ENCODE measurements at regions not wholly inside any gene's neighbourhood (a gene's known extent, or its start where the extent isn't known, plus 50 kb on each side); places are given as distances from the start of the nearest gene placed in this dataset.

- H3K27ac ChIP-seq = no peak overlapping the region
- TF ChIP-seq Cebpa-rat (IDR thresholded peaks at IDR 0.05) = no peak
- no peak overlapping the region for H3K9ac ChIP-seq
- peaks cover 6% of the 10 kb centered on the region; the same call in 1 of the 2 replicates for H3K9me3 ChIP-seq
- H3K36me3 ChIP-seq = no peaks in the 10 kb centered on the region
- H3K27me3 ChIP-seq = no peaks in the 10 kb centered on the region
- no peak overlapping the region for H3K4me2 ChIP-seq
- no peaks in the 10 kb centered on the region for H4K20me1 ChIP-seq
- H3K4me3 ChIP-seq = no peak overlapping the region
- H3K4me1 ChIP-seq = peaks cover 19% of the 10 kb centered on the region
Observed at GRCh38 chr7:98679741-98680140, 62.7 kb downstream of the NPTX2 start.

- Histone ChIP-seq H3K9ac (peak overlapping the region; percentile 9; the same call in 1 of the 2 replicates), H3K4me3 (no peak overlapping the region), H3K36me3 (no peaks in the 10 kb centered on the region), H3K27me3 (no peaks in the 10 kb centered on the region), H3K4me1 (peaks cover 19% of the 10 kb centered on the region), H3K4me2 (peak overlapping the region; percentile 77), H3K9me3 (peaks cover 16% of the 10 kb centered on the region), H3K27ac (0 out of 2 replicates have a peak overlapping the region, but pooled peaks have one; percentile 28), H4K20me1 (no peaks in the 10 kb centered on the region)
- no peak for TF ChIP-seq Cebpa-rat (IDR thresholded peaks at IDR 0.05)
Observed at GRCh38 chr7:98681511-98681910, 64.4 kb downstream of the NPTX2 start.

GRCh38 chr7:98681951-98682350 lies 64.9 kb downstream of the NPTX2 start:
- Histone ChIP-seq H3K4me2 (peak overlapping the region; percentile 77), H3K4me1 (peaks cover 19% of the 10 kb centered on the region), H3K27me3 (no peaks in the 10 kb centered on the region), H3K4me3 (no peak overlapping the region), H3K9me3 (peaks cover 16% of the 10 kb centered on the region), H3K9ac (peak overlapping the region; percentile 9; the same call in 1 of the 2 replicates), H3K36me3 (no peaks in the 10 kb centered on the region), H3K27ac (peak overlapping the region; percentile 28), H4K20me1 (no peaks in the 10 kb centered on the region)
- no peak for TF ChIP-seq Cebpa-rat (IDR thresholded peaks at IDR 0.05)

GRCh38 chr7:98683514-98683913 lies 66.4 kb downstream of the NPTX2 start:
- Histone ChIP-seq H3K4me1 (peaks cover 19% of the 10 kb centered on the region), H4K20me1 (no peaks in the 10 kb centered on the region), H3K27me3 (no peaks in the 10 kb centered on the region), H3K27ac (no peak overlapping the region), H3K4me3 (no peak overlapping the region), H3K9ac (no peak overlapping the region), H3K36me3 (no peaks in the 10 kb centered on the region), H3K4me2 (no peak overlapping the region), H3K9me3 (peaks cover 31% of the 10 kb centered on the region)
- TF ChIP-seq Cebpa-rat (IDR thresholded peaks at IDR 0.05) = no peak

GRCh38 chr7:98685541-98685940 lies 68.5 kb downstream of the NPTX2 start:
- H3K27me3 ChIP-seq = no peaks in the 10 kb centered on the region
- H3K4me1 ChIP-seq = peaks cover 19% of the 10 kb centered on the region
- H3K36me3 ChIP-seq = no peaks in the 10 kb centered on the region
- no peak overlapping the region for H3K4me2 ChIP-seq
- H3K4me3 ChIP-seq = no peak overlapping the region
- no peak overlapping the region for H3K27ac ChIP-seq
- peaks cover 51% of the 10 kb centered on the region for H3K9me3 ChIP-seq
- TF ChIP-seq Cebpa-rat (IDR thresholded peaks at IDR 0.05) = no peak
- no peaks in the 10 kb centered on the region for H4K20me1 ChIP-seq
- no peak overlapping the region for H3K9ac ChIP-seq

GRCh38 chr7:98686466-98687080 lies 69.5 kb downstream of the NPTX2 start:
- Histone ChIP-seq H3K4me2 (no peak overlapping the region), H3K4me3 (no peak overlapping the region), H3K9me3 (peaks cover 60% of the 10 kb centered on the region), H3K27me3 (no peaks in the 10 kb centered on the region), H3K4me1 (peaks cover 11% of the 10 kb centered on the region), H3K36me3 (no peaks in the 10 kb centered on the region), H3K27ac (no peak overlapping the region), H3K9ac (no peak overlapping the region), H4K20me1 (no peaks in the 10 kb centered on the region)
- TF ChIP-seq Cebpa-rat (IDR thresholded peaks at IDR 0.05) = no peak

- H3K4me3 ChIP-seq = no peak overlapping the region
- no peak for TF ChIP-seq Cebpa-rat (IDR thresholded peaks at IDR 0.05)
- no peak overlapping the region for H3K27ac ChIP-seq
- no peaks in the 10 kb centered on the region for H4K20me1 ChIP-seq
- H3K27me3 ChIP-seq = no peaks in the 10 kb centered on the region
- peaks cover 67% of the 10 kb centered on the region for H3K9me3 ChIP-seq
- H3K36me3 ChIP-seq = no peaks in the 10 kb centered on the region
- H3K9ac ChIP-seq = no peak overlapping the region
- no peak overlapping the region for H3K4me2 ChIP-seq
- peaks cover 5% of the 10 kb centered on the region for H3K4me1 ChIP-seq
Observed at GRCh38 chr7:98687111-98687751, 70.1 kb downstream of the NPTX2 start.

GRCh38 chr7:98691619-98692018 lies 74.5 kb downstream of the NPTX2 start:
- Histone ChIP-seq H3K9me3 (peaks cover 75% of the 10 kb centered on the region), H4K20me1 (no peaks in the 10 kb centered on the region), H3K4me3 (0 out of 2 replicates have a peak overlapping the region, but pooled peaks have one; percentile 14), H3K4me1 (no peaks in the 10 kb centered on the region), H3K9ac (no peak overlapping the region), H3K27me3 (no peaks in the 10 kb centered on the region), H3K36me3 (no peaks in the 10 kb centered on the region), H3K27ac (no peak overlapping the region), H3K4me2 (no peak overlapping the region)
- TF ChIP-seq Cebpa-rat (IDR thresholded peaks at IDR 0.05) = no peak

GRCh38 chr7:98697083-98697482 lies 80.0 kb downstream of the NPTX2 start:
- Histone ChIP-seq H3K9me3 (peaks cover 37% of the 10 kb centered on the region), H3K4me3 (no peak overlapping the region), H3K4me1 (peaks cover 9% of the 10 kb centered on the region), H3K27ac (no peak overlapping the region), H3K27me3 (no peaks in the 10 kb centered on the region), H4K20me1 (no peaks in the 10 kb centered on the region), H3K36me3 (no peaks in the 10 kb centered on the region), H3K4me2 (no peak overlapping the region), H3K9ac (no peak overlapping the region)
- TF ChIP-seq Cebpa-rat (IDR thresholded peaks at IDR 0.05) = no peak

GRCh38 chr7:98697485-98698240 lies 80.6 kb downstream of the NPTX2 start:
- Histone ChIP-seq H3K9me3 (peaks cover 31% of the 10 kb centered on the region), H3K4me3 (no peak overlapping the region), H3K4me1 (peaks cover 14% of the 10 kb centered on the region), H3K36me3 (no peaks in the 10 kb centered on the region), H3K9ac (no peak overlapping the region), H4K20me1 (no peaks in the 10 kb centered on the region), H3K4me2 (no peak overlapping the region), H3K27ac (no peak overlapping the region), H3K27me3 (no peaks in the 10 kb centered on the region)
- no peak for TF ChIP-seq Cebpa-rat (IDR thresholded peaks at IDR 0.05)
